GM12891 (cell line): ENCODE measurements at regions not wholly inside any gene's neighbourhood (a gene's known extent, or its start where the extent isn't known, plus 50 kb on each side); places are given as distances from the start of the nearest gene placed in this dataset.

Experiments used
- POLR2A ChIP-seq: IDR thresholded peaks from 2 replicates; pipeline ENCODE4 v1.6.1; 2011; ENCODE audit warnings: low read depth, low read length, control low read depth
- POLR2AphosphoS5 ChIP-seq: IDR thresholded peaks from 2 replicates; pipeline ENCODE4 v1.6.1; 2011; ENCODE audit warnings: low read depth, low read length, control low read depth

GRCh38 chr6:7048894-7049293 lies 58.9 kb upstream of the RREB1 start:
- TF ChIP-seq POLR2AphosphoS5, result no peak
- TF ChIP-seq POLR2A, result no peak
